Right renal cortex interstitium (tissue), 3 donors: ENCODE measurements at regions not wholly inside any gene's neighbourhood (a gene's known extent, or its start where the extent isn't known, plus 50 kb on each side); places are given as distances from the start of the nearest gene placed in this dataset.
A peak's percentile ranks its signal among the peaks of the same experiment; 100 is the strongest.
"Not testable (repeated sequence)": the region's sequence is repeated elsewhere in the genome, so short reads cannot be mapped to it uniquely, and the experiment has no call there.

ENCODE experiments used
- DNase-seq, 3 donors: peaks; one replicate each; pipeline ENCODE4 v3.0.0-alpha.2; 2013; ENCODE audit warnings: low read depth in 3 of 3, low spot score in 2 of 3

DNA sequence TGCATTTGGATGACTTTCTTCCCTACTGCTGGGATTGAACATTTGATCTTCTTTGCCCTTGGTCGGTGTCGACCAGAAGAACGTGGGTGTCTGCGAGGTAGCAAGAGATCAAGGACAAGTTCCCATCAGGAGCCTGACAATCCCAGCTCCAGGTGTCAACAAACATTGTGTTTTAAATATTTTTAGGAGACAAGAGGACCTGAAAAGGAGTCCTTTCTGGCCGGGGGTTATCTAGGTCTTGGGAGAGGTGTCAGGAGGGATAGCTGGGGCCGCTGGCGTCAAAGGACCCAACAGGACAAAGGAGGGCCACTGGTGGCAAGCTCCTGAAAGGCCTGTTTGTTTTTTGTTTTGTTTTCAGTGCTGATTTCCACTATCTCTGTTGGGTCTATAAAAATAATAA lies 308.4 kb upstream of the ERCC4 start:
- DNase-seq: no peak

GRCh38 chr16:13612623-13613022 lies 307.3 kb upstream of the ERCC4 start:
- DNase-seq: no peak

GRCh38 chr16:13613165-13613564 lies 306.8 kb upstream of the ERCC4 start:
- DNase-seq: no peak

- DNase-seq: no peak
These were observed 298.3 kb upstream of the ERCC4 start for GRCh38 chr16:13621639-13622038.

- DNase-seq: no peak
These were observed 291.8 kb upstream of the ERCC4 start for GRCh38 chr16:13628156-13628555.

DNA sequence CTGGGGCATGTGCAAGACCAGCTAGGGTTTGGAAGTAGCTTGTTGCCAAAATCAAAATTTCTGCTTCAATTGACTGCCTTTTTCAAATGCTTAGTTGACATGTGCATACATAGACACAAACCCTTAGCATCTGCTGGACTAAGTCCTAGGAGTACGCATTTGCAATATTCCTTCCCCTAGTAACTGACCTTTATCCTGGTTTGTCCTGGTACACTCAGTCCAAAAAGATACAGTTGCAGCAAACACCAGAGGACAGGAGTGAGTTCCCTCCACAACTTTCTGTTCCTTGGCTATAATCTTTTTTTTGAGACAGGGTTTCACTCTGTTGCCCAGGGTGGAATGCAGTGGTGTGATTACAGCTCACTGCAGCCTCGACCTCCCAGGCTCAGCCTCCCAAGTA lies 290.2 kb upstream of the ERCC4 start:
- DNase-seq: no peak

- DNase-seq: no peak
These were observed 289.6 kb upstream of the ERCC4 start for GRCh38 chr16:13630374-13630773.

GRCh38 chr16:13631213-13631767 lies 288.7 kb upstream of the ERCC4 start:
- no peak for DNase-seq

DNA sequence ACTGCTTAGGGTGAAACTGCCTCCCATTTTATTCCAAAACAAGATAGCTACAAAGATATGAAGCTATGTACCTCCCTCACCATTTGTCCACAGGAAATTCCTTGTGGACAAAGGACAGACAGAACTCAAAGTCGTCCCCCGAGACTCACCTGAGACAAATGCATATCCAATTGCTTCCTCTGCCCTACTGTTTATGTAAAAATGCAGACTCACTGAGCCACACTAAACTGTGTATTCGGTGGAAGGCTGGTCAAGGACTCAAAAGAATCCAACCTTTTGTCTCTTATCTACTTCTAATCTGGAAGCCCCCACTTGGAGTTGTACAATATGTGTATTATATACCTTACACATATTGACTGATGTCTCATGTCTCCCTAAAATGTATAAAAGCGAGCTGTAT lies 288.0 kb upstream of the ERCC4 start:
- DNase-seq: no peak

DNA sequence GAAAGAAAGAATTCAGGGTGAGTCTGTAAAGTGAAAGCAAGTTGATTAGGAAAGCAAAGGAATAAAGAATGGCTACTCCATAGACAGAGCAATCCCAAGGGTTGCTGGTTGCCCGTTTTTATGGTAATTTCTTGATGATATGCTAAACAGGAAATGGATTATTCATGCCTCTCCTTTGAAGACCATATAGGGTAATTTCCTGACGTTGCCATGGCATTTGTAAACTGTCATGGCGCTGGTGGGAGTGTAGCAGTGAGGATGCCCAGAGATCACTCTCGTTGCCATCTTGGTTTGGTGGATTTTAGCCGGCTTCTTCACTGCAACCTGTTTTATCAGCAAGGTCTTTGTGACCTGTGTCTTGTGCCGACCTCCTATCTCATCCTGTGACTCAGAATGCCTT lies 287.4 kb upstream of the ERCC4 start:
- not testable (repeated sequence) for DNase-seq

GRCh38 chr16:13633391-13633861 lies 286.5 kb upstream of the ERCC4 start:
- no peak for DNase-seq

DNA sequence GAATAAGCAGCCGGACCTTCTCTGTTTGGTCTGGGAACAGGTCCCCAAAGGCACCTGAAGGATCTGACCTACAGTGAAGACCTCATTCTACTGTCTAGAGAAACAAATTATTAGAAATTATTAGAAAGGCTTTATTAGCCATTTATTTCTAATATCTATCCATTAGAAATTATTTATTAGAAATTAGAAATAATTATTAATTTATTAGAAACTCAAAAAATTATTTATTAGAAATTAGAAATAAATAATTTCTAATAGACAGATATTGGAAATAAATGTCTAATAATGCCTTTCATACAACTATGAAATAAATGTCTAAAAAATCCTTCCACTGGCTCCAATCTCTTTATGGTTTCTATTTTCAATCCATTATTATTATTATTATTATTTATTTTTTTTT lies 285.7 kb upstream of the ERCC4 start:
- no peak for DNase-seq

DNA sequence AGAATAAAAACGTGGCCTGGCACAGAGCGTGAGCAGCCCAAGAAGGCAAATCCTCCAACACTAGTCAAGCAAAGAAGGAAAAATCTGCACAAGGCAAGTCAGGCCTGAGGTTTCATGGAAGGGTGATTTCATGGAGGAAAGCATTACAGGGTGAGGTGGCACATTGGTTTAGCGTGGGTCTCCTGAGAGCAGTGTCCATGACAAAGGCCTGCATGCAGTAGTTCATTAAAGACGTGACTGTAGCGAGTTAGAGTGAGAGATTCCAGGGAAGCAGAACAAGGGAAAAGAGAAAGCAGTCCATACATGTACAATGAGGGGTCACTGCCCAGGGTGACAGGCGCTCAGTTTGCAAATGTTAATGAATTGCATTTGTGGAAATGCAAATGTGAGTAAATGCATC lies 285.0 kb upstream of the ERCC4 start:
- no peak for DNase-seq

DNA sequence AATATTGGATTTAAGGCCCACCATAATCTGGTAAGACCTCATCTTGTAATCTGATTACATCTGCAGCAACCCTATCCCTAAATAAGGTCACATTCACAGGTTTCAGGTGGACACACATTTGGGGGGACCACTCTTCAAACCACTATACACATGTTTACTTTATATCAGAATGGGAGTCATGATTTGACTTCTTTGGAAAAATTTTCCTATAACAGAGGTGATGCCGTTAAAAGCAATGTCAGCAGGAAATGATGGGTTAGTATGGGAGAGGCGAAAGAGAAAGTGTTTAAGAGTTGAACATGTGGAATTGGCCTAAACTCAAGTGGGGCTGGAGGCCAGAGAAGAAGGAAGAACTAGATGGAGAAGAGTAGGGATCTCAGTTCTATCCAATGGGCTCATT lies 281.7 kb upstream of the ERCC4 start:
- DNase-seq: no peak

DNA sequence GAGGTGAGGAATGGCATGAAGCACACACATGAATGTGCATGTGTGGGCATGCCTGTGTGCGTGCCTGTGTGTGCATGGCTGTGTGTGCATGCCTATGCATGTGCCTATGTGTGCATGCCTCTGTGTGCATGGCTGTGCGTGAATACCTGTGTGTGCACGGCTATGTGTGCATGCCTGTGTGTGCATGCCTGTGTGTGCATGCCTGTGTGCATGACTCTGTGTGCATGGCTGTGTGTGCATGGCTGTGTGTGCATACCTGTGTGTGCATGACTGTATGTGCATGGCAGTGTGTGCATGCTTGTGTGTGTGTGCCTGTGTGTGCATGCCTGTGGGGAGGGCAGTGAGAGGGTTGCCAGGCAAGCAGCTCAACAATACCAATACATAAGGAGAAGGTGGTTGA lies 276.5 kb upstream of the ERCC4 start:
- DNase-seq: no peak

DNA sequence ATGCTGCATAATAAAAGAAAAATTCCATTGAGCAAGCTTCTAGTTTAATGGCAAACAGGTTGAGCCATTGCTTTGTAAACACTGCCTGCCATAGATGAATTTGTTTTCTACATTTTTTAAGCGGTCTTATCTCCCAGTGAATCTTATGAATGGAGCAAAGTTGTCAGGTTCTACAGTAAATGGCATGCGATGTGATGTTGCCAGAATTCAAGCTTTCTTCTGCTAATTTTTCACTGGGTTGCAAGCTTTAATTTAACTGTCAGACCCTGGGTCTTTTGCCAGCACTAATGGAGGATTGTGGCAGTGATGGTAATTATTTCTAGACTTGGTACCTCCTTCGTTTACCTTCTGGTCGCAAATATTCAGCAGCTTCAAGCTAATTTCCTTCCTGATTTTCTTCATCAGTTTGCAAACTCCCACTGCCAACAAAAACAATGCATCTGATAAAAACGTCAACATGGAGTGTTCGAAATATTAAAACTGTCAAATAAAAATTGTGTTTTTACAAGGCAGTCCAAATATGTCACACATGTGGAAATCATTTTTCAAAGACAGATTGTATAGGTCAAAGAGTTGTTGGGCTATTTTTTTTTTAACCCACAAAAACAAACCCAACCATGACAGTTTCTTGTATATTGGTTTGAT lies 274.2 kb upstream of the ERCC4 start:
- DNase-seq: peak; percentile 12 to 31 (median 27)

GRCh38 chr16:13660807-13661206 lies 259.1 kb upstream of the ERCC4 start:
- no peak for DNase-seq

- no peak for DNase-seq
These were observed 254.1 kb upstream of the ERCC4 start for GRCh38 chr16:13665876-13666275.

- no peak for DNase-seq
These were observed 247.8 kb upstream of the ERCC4 start for GRCh38 chr16:13672196-13672595.

DNA sequence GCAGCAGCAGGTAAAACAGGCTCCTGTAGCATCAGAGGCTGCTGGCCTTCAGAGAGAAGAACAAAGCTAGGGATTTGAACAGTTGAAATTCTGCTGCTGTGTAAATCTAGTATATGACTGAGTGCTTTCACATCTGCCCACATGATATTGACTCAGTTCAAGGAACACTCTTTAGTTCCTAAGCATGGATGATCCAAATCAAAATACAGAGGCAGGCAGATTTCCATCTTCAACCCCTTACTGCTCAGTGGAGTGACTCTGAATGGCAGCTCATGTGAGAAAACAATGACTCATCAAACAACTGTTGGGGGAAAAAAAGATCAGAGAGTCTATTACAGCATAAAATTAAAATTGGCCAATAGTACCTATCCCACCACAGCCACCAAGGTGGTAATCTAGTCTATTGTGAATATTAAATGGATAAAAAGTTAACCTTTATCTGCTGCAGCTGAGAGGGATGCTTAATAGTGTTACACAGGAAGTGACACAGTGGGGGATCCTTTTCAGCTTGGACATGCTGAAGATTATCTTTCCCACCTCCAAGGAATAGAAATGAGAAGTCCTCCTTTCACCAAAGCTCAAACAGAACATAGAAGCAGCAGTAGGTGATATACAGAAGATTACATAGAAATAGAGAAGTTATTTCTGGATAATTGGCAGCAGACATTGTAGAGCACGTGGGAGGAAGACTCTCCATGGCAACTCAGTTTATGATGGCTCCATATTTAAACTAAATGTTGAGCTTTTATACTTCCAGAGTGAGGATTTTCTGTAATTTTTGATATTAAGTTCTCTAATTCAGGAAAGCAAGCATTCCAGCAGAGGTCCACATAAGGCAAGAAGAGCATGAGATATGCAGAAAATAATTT lies 239.7 kb upstream of the ERCC4 start:
- DNase-seq: no peak

DNA sequence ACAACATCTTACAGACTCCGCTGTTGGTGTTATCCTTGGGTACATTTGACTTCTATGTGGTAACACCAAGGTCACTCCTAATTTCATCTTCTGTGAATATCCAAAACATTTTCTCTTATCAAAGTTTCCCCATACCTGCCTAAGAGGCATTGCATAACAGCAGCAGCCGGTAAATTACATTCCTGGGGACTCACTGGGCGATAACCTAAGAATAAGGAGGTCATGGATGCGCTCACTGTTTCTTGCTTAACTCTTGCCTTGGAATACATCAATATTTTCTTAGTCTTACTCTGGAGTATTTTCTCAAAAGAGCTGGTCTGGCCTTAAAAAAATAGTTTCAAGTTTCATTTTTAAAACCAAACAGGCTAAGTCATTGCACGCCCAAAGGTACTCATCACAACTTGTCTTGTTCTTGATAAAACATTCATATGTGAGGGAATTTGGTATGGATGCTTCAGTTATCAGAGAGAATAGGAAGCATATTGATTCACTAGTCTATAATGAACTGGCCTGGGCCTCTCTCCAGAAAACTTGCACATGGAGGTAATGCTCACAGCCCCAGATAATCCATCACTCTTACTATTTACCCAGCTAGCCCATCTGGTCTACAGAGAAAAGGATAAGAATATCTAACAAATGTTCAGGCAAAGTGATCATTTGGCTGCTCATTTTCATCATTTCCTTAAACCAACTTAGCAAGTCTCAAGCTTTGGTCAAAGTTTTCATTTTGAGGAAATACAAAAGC lies 235.0 kb upstream of the ERCC4 start:
- DNase-seq: no peak
